Tibial nerve (tissue), 4 donors: ENCODE measurements at regions not wholly inside any gene's neighbourhood (a gene's known extent, or its start where the extent isn't known, plus 50 kb on each side); places are given as distances from the start of the nearest gene placed in this dataset.

Source experiments
- DNase-seq, 2 donors: peaks; one replicate each; pipeline ENCODE4 v3.0.0-alpha.2; 2019; ENCODE audit warnings: low spot score in 2 of 2
- H3K27ac ChIP-seq, 4 donors: fragments of 200-600 bp; sonication (generic) in 3 of 4; one replicate each; pipeline ENCODE4 v1.5.1; 2017 to 2019; ENCODE audit warnings: mild to moderate bottlenecking in 1 of 4
- H3K27me3 ChIP-seq, 2 donors: fragments of 200-600 bp; sonication (generic) in 1 of 2; one replicate each; pipeline versions ENCODE4 v1.5.1 to v1.6.0; 2017 to 2019
- H3K36me3 ChIP-seq, 3 donors: fragments of 200-600 bp; sonication (generic); one replicate each; pipeline ENCODE4 v1.5.1; 2018 to 2019
- H3K4me1 ChIP-seq, 4 donors: fragments of 200-600 bp; sonication (generic) in 3 of 4; one replicate each; pipeline ENCODE4 v1.5.1; 2017 to 2019
- H3K4me3 ChIP-seq, 4 donors: fragments of 200-600 bp; sonication (generic) in 3 of 4; one replicate each; pipeline ENCODE4 v1.5.1; 2017 to 2019; ENCODE audit warnings: mild to moderate bottlenecking in 1 of 4, moderate library complexity in 1 of 4
- H3K9me3 ChIP-seq, 4 donors: fragments of 200-600 bp; sonication (generic) in 3 of 4; one replicate each; pipeline ENCODE4 v1.5.1; 2017 to 2019
- EP300 ChIP-seq, 2 donors: sonication (generic); formaldehyde crosslinking; IDR thresholded peaks; one replicate each; pipeline ENCODE4 v1.6.1; 2017; ENCODE audit warnings: antibody characterized with exemption in 2 of 2, mild to moderate bottlenecking in 1 of 2
- POLR2A ChIP-seq, 2 donors: fragments of 450-650 bp; IDR thresholded peaks; one replicate each; pipeline ENCODE4 v1.6.1; 2017; ENCODE audit warnings: antibody characterized with exemption in 2 of 2, mild to moderate bottlenecking in 2 of 2, moderate library complexity in 2 of 2
- WGBS, 2 donors: methylation state at CpG; one replicate each; pipeline ENCODE4 v1.1.5; 2018; 5-methylcytosine and 5-hydroxymethylcytosine counted together
- TF ChIP-seq, protein P1 (sequence below), 5 experiments: fragments of 200-600 bp in 3 of 5; fragments of 450-650 bp in 2 of 5; sonication (generic) in 3 of 5; IDR thresholded peaks; one replicate each; pipeline ENCODE4 v1.5.1; 2016 to 2019; ENCODE audit warnings: antibody characterized with exemption in 5 of 5, mild to moderate bottlenecking in 3 of 5, moderate library complexity in 2 of 5

DNA sequence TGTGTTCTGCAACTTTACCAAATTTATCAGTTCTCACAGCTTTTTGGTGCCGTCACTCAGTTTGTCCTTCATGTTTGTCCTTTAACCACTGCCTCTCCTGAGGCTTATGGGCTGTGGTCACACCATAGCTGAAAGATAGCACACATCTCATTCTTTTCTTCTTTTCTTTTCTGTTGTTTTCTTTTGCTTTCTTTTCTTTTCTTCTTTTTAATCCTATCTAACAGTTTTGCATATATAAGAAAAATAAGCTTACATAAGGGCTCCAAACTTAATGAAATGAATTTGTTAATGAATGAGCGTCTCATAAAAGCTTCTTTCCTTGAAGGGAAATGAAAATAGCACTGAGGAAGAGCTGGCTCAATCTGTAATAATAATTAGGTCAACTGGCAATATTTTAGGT, 1061.2 kb downstream of the PCDH18 start:
- TF ChIP-seq POLR2A (IDR thresholded peaks at IDR 0.05), result no peak
- TF ChIP-seq, protein P1, sequence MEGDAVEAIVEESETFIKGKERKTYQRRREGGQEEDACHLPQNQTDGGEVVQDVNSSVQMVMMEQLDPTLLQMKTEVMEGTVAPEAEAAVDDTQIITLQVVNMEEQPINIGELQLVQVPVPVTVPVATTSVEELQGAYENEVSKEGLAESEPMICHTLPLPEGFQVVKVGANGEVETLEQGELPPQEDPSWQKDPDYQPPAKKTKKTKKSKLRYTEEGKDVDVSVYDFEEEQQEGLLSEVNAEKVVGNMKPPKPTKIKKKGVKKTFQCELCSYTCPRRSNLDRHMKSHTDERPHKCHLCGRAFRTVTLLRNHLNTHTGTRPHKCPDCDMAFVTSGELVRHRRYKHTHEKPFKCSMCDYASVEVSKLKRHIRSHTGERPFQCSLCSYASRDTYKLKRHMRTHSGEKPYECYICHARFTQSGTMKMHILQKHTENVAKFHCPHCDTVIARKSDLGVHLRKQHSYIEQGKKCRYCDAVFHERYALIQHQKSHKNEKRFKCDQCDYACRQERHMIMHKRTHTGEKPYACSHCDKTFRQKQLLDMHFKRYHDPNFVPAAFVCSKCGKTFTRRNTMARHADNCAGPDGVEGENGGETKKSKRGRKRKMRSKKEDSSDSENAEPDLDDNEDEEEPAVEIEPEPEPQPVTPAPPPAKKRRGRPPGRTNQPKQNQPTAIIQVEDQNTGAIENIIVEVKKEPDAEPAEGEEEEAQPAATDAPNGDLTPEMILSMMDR (IDR thresholded peaks at IDR 0.05), result no peak
- no peak for TF ChIP-seq EP300 (IDR thresholded peaks at IDR 0.05)
- H3K27me3 ChIP-seq, result no peaks in the 10 kb centered on the region
- 89 to 91% methylated on average over 2 of the region's 2 CpGs for WGBS, 2 donors

DNA sequence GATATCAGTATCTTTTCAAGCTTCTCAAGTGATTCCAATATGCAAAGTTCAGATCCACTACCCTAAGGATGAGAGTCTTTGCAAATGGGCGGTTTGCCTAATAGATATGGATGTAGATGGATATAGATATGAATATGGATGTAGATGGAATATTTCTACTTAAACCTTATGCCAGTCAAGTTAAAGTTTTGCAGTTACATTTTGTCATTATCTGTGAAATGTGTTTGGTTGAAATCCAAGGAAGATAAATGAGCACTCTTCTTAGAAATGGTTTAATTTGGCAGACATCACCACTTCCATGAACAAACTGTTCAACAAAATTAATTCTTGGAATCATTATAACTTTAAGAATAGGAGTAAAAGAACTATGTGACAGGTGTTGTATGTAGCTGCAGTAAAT, 1066.6 kb downstream of the PCDH18 start:
- 94 to 100% methylated on average over 1 of the region's 1 CpG for WGBS, 2 donors

More for the DNA sequence above, 1061.2 kb downstream of the PCDH18 start:
- Histone ChIP-seq H3K27ac (no peak overlapping the region), H3K4me3 (no peak overlapping the region), H3K9me3 (peaks cover 0 to 8% (median 3%) of the 10 kb centered on the region in 4 donors), H3K36me3 (no peaks in the 10 kb centered on the region), H3K4me1 (no peaks in the 10 kb centered on the region)
- DNase-seq, result no peak

DNA sequence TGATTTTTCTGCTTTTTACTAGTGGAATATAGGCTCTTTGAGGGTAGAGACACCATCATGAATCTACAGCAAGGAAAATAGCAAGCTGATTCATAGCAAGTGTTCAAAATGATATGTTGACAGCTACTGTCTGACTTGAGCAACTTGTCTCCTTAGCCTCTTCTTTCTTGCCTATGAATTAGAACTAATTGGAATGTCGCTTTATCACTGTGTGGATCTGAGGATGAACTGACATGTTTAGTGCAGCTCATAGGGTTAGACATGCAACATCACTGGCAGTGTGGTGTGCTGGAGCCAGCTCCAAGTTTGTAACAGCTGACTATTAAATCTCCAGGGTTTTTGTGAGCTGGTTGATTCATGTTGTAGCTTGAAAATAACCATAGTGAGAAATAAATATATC, 1068.4 kb downstream of the PCDH18 start:
- Histone ChIP-seq H3K27me3 (no peaks in the 10 kb centered on the region), H3K9me3 (peaks cover 0 to 8% (median 3%) of the 10 kb centered on the region in 4 donors), H3K27ac (no peak overlapping the region), H3K36me3 (no peaks in the 10 kb centered on the region), H3K4me1 (no peaks in the 10 kb centered on the region), H3K4me3 (no peak overlapping the region)
- TF ChIP-seq, protein P1 (IDR thresholded peaks at IDR 0.05), result no peak
- TF ChIP-seq EP300 (IDR thresholded peaks at IDR 0.05), result no peak
- no peak for TF ChIP-seq POLR2A (IDR thresholded peaks at IDR 0.05)
- 94% methylated on average over 1 of the region's 1 CpG for WGBS, 2 donors
- DNase-seq, result no peak

More for the DNA sequence above, 1066.6 kb downstream of the PCDH18 start:
- H3K9me3 ChIP-seq, result peaks cover 0 to 8% (median 3%) of the 10 kb centered on the region in 4 donors
- no peaks in the 10 kb centered on the region for H3K27me3 ChIP-seq
- H3K4me3 ChIP-seq, result no peak overlapping the region
- no peaks in the 10 kb centered on the region for H3K4me1 ChIP-seq
- no peak overlapping the region for H3K27ac ChIP-seq
- TF ChIP-seq, protein P1 (IDR thresholded peaks at IDR 0.05), result no peak
- TF ChIP-seq POLR2A (IDR thresholded peaks at IDR 0.05) (no peak), EP300 (IDR thresholded peaks at IDR 0.05) (no peak)
- no peaks in the 10 kb centered on the region for H3K36me3 ChIP-seq
- DNase-seq, result no peak

DNA sequence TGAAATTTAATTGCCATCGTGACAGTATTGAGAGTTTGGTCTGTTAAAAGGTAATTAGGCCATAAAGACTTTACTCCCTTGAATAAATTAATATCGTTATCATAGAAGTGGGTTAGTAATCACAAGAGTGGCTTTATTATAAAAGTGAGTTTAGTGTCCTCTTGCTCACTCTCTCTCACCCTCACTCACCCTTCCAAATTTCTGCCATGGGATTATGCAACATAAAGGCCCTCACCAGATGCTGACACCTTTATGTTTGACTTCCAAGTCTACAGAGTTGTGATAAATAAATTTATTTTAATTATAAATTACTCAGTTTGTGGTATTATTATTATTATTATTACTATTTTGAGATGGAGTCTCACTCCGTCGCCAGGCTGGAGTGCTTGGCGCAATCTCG, 1070.8 kb downstream of the PCDH18 start:
- Histone ChIP-seq H3K27me3 (no peaks in the 10 kb centered on the region), H3K4me1 (no peaks in the 10 kb centered on the region), H3K27ac (no peak overlapping the region), H3K4me3 (no peak overlapping the region), H3K9me3 (no peaks in the 10 kb centered on the region), H3K36me3 (no peaks in the 10 kb centered on the region)
- no peak for DNase-seq
- TF ChIP-seq, protein P1 (IDR thresholded peaks at IDR 0.05), result no peak
- TF ChIP-seq POLR2A (IDR thresholded peaks at IDR 0.05), result no peak
- TF ChIP-seq EP300 (IDR thresholded peaks at IDR 0.05), result no peak
- 93 to 96% methylated on average over 6 of the region's 6 CpGs for WGBS, 2 donors

DNA sequence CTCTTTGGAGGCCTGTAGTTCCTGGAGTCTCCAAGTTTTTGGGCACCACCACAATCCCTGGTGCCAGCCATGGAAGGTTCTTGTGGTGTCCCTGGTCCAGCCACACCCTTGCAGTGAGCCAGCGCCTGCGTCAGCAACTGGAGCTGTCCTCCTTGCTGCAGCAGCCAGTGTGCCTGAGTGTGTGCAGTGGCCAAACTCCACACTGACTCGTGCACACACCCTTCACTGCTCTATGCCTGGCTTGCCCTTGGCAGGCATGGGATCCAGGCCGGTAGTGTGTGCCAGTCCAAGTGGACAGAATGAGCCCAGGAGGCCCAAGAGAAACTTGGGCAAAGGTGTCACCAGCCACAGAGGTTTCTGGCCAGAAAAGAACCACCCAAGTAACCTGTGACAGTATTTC, 1074.0 kb downstream of the PCDH18 start:
- Histone ChIP-seq H3K4me1 (no peaks in the 10 kb centered on the region), H3K4me3 (no peak overlapping the region), H3K36me3 (no peaks in the 10 kb centered on the region), H3K9me3 (no peaks in the 10 kb centered on the region), H3K27me3 (no peaks in the 10 kb centered on the region), H3K27ac (no peak overlapping the region)
- no peak for DNase-seq
- TF ChIP-seq EP300 (IDR thresholded peaks at IDR 0.05), result no peak
- TF ChIP-seq, protein P1 (IDR thresholded peaks at IDR 0.05), result no peak
- no peak for TF ChIP-seq POLR2A (IDR thresholded peaks at IDR 0.05)
- WGBS, 2 donors, result 91% methylated on average over 4 of the region's 4 CpGs
